Neutrophil (primary cell): ENCODE measurements at regions not wholly inside any gene's neighbourhood (a gene's known extent, or its start where the extent isn't known, plus 50 kb on each side); places are given as distances from the start of the nearest gene placed in this dataset.

Source experiments
- H3K27ac ChIP-seq: fragments of 200-600 bp; sonication (generic); 2 replicates; pipeline ENCODE4 v1.5.1; 2016; ENCODE audit warnings: mild to moderate bottlenecking, moderate library complexity
- H3K27me3 ChIP-seq: fragments of 200-600 bp; sonication (generic); 2 replicates; pipeline ENCODE4 v1.6.0; 2016; ENCODE audit warnings: mild to moderate bottlenecking
- H3K36me3 ChIP-seq: fragments of 200-600 bp; sonication (generic); 2 replicates; pipeline ENCODE4 v1.5.1; 2017
- H3K4me1 ChIP-seq, 2 experiments: fragments of 200-600 bp in 1 of 2; sonication (generic) in 1 of 2; 1 replicate in 1 of 2; 2 replicates in 1 of 2; pipeline versions ENCODE4 v1.5.1 to v1.6.1; 2013 to 2016; ENCODE audit warnings: low read depth in 1 of 2, low read length in 1 of 2, mild to moderate bottlenecking in 1 of 2, moderate library complexity in 1 of 2; ENCODE audit not compliant: control insufficient read depth in 1 of 2, insufficient read depth in 1 of 2
- H3K4me3 ChIP-seq, 2 experiments: fragments of 200-600 bp in 1 of 2; sonication (generic) in 1 of 2; 1 replicate in 1 of 2; 2 replicates in 1 of 2; pipeline ENCODE4 v1.5.1; 2013 to 2016; ENCODE audit warnings: low read depth in 1 of 2, low read length in 1 of 2, mild to moderate bottlenecking in 1 of 2, moderate library complexity in 1 of 2
- H3K9me3 ChIP-seq: fragments of 200-600 bp; sonication (generic); 2 replicates; pipeline ENCODE4 v1.5.1; 2016
- TF ChIP-seq, protein P1 (sequence below): fragments of 200-600 bp; sonication (generic); IDR thresholded peaks from 2 replicates; pipeline ENCODE4 v1.5.1; 2016; ENCODE audit warnings: antibody characterized with exemption

DNA sequence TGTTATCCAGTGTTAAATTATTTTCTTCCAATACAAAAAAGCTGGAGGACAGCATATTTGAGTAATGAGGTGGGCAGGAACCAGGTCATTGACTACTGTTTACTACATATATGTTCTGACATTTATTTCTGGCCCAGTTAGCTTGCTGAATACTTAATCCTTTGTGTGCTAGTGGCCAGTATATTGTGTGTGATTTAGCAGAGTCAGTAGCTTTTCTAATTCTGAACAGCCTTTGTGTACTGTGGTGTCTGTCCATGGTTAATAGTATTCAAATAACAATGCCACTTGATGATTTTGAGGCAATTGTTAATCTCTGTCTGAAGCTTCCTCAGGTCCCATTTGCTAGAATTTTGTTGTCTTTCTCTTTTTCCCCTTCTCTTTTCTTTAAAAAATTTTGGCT, 286.5 kb upstream of the E2F7 start:
- H3K27me3 ChIP-seq: no peaks in the 10 kb centered on the region
- no peak overlapping the region for H3K27ac ChIP-seq
- no peaks in the 10 kb centered on the region for H3K36me3 ChIP-seq
- H3K9me3 ChIP-seq: no peaks in the 10 kb centered on the region
- no peak overlapping the region for H3K4me3 ChIP-seq
- TF ChIP-seq, protein P1, sequence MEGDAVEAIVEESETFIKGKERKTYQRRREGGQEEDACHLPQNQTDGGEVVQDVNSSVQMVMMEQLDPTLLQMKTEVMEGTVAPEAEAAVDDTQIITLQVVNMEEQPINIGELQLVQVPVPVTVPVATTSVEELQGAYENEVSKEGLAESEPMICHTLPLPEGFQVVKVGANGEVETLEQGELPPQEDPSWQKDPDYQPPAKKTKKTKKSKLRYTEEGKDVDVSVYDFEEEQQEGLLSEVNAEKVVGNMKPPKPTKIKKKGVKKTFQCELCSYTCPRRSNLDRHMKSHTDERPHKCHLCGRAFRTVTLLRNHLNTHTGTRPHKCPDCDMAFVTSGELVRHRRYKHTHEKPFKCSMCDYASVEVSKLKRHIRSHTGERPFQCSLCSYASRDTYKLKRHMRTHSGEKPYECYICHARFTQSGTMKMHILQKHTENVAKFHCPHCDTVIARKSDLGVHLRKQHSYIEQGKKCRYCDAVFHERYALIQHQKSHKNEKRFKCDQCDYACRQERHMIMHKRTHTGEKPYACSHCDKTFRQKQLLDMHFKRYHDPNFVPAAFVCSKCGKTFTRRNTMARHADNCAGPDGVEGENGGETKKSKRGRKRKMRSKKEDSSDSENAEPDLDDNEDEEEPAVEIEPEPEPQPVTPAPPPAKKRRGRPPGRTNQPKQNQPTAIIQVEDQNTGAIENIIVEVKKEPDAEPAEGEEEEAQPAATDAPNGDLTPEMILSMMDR: no peak
- no peaks in the 10 kb centered on the region for H3K4me1 ChIP-seq

DNA sequence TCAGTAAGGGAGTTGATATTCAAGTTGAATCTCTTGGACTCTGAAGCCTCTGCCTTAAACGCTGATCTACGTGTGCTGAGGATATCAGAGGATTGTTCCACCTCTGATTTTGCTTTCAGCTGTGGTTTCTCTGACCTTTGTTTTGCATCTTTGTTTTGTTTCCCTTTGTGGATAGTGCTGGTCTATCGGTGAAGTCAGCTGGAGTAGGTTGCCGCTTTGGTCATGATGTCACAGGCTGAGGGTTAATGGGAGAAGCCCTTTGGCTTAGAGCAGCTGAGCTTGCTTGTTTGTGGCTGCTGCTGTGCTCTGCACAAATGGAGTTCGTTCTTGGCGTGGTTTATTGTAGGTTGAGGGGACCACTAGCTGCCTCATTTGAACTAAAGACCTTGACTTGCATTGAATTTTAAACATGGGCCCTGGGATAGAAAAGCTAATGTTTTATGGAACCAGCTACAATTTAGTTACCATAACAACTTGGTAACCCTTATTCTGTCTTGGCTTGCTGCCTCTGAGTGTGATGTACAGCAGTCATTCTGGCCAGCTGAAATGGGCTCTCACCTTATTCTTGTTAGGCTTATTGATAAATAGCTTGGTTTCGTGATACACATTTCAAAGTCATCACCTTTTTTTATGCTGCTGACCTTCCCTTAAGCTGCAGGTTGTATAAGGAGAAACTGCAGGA, 284.5 kb upstream of the E2F7 start:
- TF ChIP-seq, protein P1: no peak
- Histone ChIP-seq H3K27ac (no peak overlapping the region), H3K9me3 (no peaks in the 10 kb centered on the region), H3K27me3 (no peaks in the 10 kb centered on the region), H3K36me3 (no peaks in the 10 kb centered on the region), H3K4me3 (no peak overlapping the region), H3K4me1 (no peaks in the 10 kb centered on the region)

DNA sequence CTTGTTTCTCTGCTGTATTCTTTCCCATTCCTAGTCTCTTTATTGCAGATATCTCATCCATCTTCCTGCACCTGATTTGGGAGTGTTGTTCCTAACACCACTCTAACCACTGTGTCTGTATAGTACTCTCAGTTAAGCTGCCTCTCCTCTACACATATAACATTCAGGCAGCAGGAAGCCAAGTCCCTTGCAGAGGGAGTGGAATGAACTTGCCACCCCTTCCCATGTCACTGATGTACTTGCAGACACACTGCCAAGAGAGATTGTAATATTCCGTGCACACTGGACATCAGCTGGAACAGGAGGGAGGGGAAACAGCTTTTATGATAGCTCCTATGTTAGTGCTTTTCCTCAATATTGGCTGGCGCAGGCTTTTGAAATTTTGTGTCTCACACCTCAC, 281.6 kb upstream of the E2F7 start:
- Histone ChIP-seq H3K36me3 (no peaks in the 10 kb centered on the region), H3K27ac (no peak overlapping the region), H3K9me3 (no peaks in the 10 kb centered on the region), H3K27me3 (no peaks in the 10 kb centered on the region), H3K4me1 (no peaks in the 10 kb centered on the region), H3K4me3 (no peak overlapping the region)
- TF ChIP-seq, protein P1: no peak

GRCh38 chr12:77345336-77345735, 280.0 kb upstream of the E2F7 start:
- Histone ChIP-seq H3K4me1 (no peaks in the 10 kb centered on the region), H3K4me3 (no peak overlapping the region), H3K9me3 (no peaks in the 10 kb centered on the region), H3K27ac (no peak overlapping the region), H3K27me3 (no peaks in the 10 kb centered on the region), H3K36me3 (no peaks in the 10 kb centered on the region)
- TF ChIP-seq, protein P1: no peak

DNA sequence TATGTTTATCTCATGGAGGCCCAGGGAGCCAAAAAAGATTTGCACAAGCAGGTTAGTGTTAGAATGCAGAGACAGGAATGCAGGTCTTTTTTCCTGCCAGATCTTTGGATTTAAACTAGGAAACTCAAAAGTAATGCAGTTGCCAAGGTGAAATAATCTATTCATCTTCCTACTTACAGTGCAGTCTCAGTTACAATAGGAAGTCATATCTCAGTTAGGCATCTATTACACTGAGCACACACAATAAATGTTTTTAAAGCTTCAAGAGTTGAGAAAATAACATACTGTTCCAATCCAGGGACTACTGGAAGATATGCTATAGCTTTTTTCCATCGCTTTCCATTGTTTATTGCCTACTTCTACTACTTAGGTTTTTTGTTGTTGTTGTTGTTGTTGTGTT, 279.3 kb upstream of the E2F7 start:
- H3K4me3 ChIP-seq: no peak overlapping the region
- TF ChIP-seq, protein P1: no peak
- H3K36me3 ChIP-seq: no peaks in the 10 kb centered on the region
- no peaks in the 10 kb centered on the region for H3K9me3 ChIP-seq
- no peak overlapping the region for H3K27ac ChIP-seq
- no peaks in the 10 kb centered on the region for H3K4me1 ChIP-seq
- H3K27me3 ChIP-seq: no peaks in the 10 kb centered on the region
